Glutamatergic neuron (in vitro differentiated cells): ENCODE measurements at regions not wholly inside any gene's neighbourhood (a gene's known extent, or its start where the extent isn't known, plus 50 kb on each side); places are given as distances from the start of the nearest gene placed in this dataset.
"Not testable (repeated sequence)": the region's sequence is repeated elsewhere in the genome, so short reads cannot be mapped to it uniquely, and the experiment has no call there.

ENCODE experiments used
- DNase-seq: peaks from one replicate; pipeline ENCODE4 v3.0.0; 2022
- H3K27ac Mint-ChIP-seq: one replicate; pipeline ENCODE4 v1.8.0; 2020; ENCODE audit warnings: mild to moderate bottlenecking, mixed read lengths, inconsistent platforms; ENCODE audit not compliant: unreplicated experiment
- H3K27me3 Mint-ChIP-seq: one replicate; pipeline ENCODE4 v1.8.0; 2020; ENCODE audit warnings: mild to moderate bottlenecking, moderate library complexity, mixed read lengths, inconsistent platforms; ENCODE audit not compliant: unreplicated experiment
- H3K36me3 Mint-ChIP-seq: one replicate; pipeline ENCODE4 v1.8.0; 2020; ENCODE audit warnings: mild to moderate bottlenecking, mixed read lengths, inconsistent platforms; ENCODE audit not compliant: unreplicated experiment
- H3K4me1 Mint-ChIP-seq: one replicate; pipeline ENCODE4 v1.8.0; 2020; ENCODE audit warnings: mild to moderate bottlenecking, low read depth, mixed read lengths, inconsistent platforms; ENCODE audit not compliant: unreplicated experiment
- H3K4me3 Mint-ChIP-seq: one replicate; pipeline ENCODE4 v1.8.0; 2020; ENCODE audit warnings: mild to moderate bottlenecking, mixed read lengths, inconsistent platforms; ENCODE audit not compliant: unreplicated experiment
- H3K9me3 Mint-ChIP-seq: one replicate; pipeline ENCODE4 v1.8.0; 2020; ENCODE audit warnings: mild to moderate bottlenecking, moderate library complexity, mixed read lengths, inconsistent platforms; ENCODE audit not compliant: unreplicated experiment
- TF ChIP-seq, protein P1 (sequence below): fragments of 200-600 bp; sonication (generic); IDR thresholded peaks from one replicate; pipeline ENCODE4 v1.5.0; 2021; ENCODE audit not compliant: partially characterized antibody, unreplicated experiment

- no peak for DNase-seq
- Mint-ChIP-seq H3K9me3 (no peaks in the 10 kb centered on the region), H3K27ac (no peak overlapping the region), H3K36me3 (no peaks in the 10 kb centered on the region), H3K27me3 (no peaks in the 10 kb centered on the region), H3K4me3 (no peak overlapping the region), H3K4me1 (no peaks in the 10 kb centered on the region)
- TF ChIP-seq, protein P1, sequence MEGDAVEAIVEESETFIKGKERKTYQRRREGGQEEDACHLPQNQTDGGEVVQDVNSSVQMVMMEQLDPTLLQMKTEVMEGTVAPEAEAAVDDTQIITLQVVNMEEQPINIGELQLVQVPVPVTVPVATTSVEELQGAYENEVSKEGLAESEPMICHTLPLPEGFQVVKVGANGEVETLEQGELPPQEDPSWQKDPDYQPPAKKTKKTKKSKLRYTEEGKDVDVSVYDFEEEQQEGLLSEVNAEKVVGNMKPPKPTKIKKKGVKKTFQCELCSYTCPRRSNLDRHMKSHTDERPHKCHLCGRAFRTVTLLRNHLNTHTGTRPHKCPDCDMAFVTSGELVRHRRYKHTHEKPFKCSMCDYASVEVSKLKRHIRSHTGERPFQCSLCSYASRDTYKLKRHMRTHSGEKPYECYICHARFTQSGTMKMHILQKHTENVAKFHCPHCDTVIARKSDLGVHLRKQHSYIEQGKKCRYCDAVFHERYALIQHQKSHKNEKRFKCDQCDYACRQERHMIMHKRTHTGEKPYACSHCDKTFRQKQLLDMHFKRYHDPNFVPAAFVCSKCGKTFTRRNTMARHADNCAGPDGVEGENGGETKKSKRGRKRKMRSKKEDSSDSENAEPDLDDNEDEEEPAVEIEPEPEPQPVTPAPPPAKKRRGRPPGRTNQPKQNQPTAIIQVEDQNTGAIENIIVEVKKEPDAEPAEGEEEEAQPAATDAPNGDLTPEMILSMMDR, result no peak
Measured at GRCh38 chr11:95611827-95612226, 177.8 kb downstream of the FAM76B start.

DNA sequence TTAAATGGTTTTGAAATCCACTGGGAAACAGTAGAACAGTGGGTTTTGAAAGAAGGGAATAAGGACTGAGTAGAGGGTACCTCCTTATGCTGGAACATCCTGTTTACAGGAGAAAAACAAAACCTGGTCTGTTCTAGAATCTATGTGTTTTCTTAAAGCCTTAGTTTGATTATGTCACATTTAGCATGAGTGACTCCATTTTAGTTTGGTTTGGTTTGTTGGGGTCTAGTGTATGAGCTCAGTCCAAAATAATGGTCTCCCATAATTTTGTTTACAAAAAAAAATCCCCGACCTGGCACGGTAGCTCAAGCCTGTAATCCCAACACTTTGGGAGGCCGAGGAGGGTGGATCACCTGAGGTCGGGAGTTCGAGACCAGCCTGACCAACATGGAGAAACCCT lies 179.4 kb downstream of the FAM76B start:
- not testable (repeated sequence) for H3K9me3 Mint-ChIP-seq, H3K27me3 Mint-ChIP-seq, DNase-seq, H3K4me1 Mint-ChIP-seq, H3K36me3 Mint-ChIP-seq, H3K27ac Mint-ChIP-seq, H3K4me3 Mint-ChIP-seq

GRCh38 chr11:95608093-95608492 lies 181.5 kb downstream of the FAM76B start:
- Mint-ChIP-seq H3K9me3 (no peaks in the 10 kb centered on the region), H3K27me3 (no peaks in the 10 kb centered on the region), H3K4me3 (no peak overlapping the region), H3K4me1 (no peaks in the 10 kb centered on the region), H3K27ac (no peak overlapping the region), H3K36me3 (no peaks in the 10 kb centered on the region)
- TF ChIP-seq, protein P1, result no peak
- DNase-seq, result no peak

DNA sequence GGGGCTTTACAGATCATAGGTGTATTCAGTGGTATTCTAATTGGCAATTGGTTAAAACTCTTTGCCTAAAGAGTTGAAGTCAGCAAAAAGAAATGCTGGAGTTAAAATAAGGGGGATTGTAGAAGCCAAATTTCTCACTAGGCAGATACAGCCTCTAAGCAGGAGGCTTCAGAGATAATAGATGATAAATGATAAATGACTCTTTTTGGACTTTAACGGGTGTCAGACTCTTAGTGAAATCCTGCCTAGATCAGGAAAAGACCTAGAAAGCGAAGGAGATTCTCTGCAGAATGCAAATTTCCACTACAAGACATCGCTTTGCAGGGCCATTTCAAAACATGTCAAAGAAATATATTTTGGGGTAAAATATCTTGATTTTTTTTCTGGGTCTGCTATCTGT lies 182.8 kb downstream of the FAM76B start:
- H3K36me3 Mint-ChIP-seq, result no peaks in the 10 kb centered on the region
- no peaks in the 10 kb centered on the region for H3K4me1 Mint-ChIP-seq
- H3K9me3 Mint-ChIP-seq, result no peaks in the 10 kb centered on the region

GRCh38 chr11:95605271-95605940 lies 184.2 kb downstream of the FAM76B start:
- H3K9me3 Mint-ChIP-seq, result no peaks in the 10 kb centered on the region
- H3K27me3 Mint-ChIP-seq, result no peaks in the 10 kb centered on the region
- H3K36me3 Mint-ChIP-seq, result no peaks in the 10 kb centered on the region
- H3K4me1 Mint-ChIP-seq, result no peaks in the 10 kb centered on the region
- no peak overlapping the region for H3K27ac Mint-ChIP-seq
- DNase-seq, result no peak
- TF ChIP-seq, protein P1, result no peak
- no peak overlapping the region for H3K4me3 Mint-ChIP-seq

More for the DNA sequence above, 182.8 kb downstream of the FAM76B start:
- Mint-ChIP-seq H3K27me3 (no peaks in the 10 kb centered on the region), H3K4me3 (no peak overlapping the region), H3K27ac (no peak overlapping the region)
- TF ChIP-seq, protein P1, result no peak
- no peak for DNase-seq
